Cardiac fibroblast (primary cell): ENCODE measurements at regions not wholly inside any gene's neighbourhood (a gene's known extent, or its start where the extent isn't known, plus 50 kb on each side); places are given as distances from the start of the nearest gene placed in this dataset.

Experiments
- DNase-seq, 2 donors: peaks; one replicate each; pipeline versions ENCODE4 v3.0.0 to v3.0.0-alpha.2; 2010; ENCODE audit warnings: low read depth in 2 of 2
- H3K4me3 ChIP-seq, 2 donors: replicated peaks in 1 of 2; 1 replicate in 1 of 2; 2 replicates in 1 of 2; pipeline ENCODE4 v1.5.1; 2011; ENCODE audit warnings: low read depth in 2 of 2, low read length in 2 of 2, mild to moderate bottlenecking in 2 of 2, moderate library complexity in 1 of 2
- TF ChIP-seq, protein P1 (sequence below): IDR thresholded peaks from one replicate; pipeline ENCODE4 v1.5.1; 2011; ENCODE audit warnings: low read depth, mild to moderate bottlenecking, low read length, inconsistent platforms

GRCh38 chr2:37564356-37564755, 107.1 kb downstream of the CDC42EP3 start:
- H3K4me3 ChIP-seq: no peak overlapping the region
- TF ChIP-seq, protein P1, sequence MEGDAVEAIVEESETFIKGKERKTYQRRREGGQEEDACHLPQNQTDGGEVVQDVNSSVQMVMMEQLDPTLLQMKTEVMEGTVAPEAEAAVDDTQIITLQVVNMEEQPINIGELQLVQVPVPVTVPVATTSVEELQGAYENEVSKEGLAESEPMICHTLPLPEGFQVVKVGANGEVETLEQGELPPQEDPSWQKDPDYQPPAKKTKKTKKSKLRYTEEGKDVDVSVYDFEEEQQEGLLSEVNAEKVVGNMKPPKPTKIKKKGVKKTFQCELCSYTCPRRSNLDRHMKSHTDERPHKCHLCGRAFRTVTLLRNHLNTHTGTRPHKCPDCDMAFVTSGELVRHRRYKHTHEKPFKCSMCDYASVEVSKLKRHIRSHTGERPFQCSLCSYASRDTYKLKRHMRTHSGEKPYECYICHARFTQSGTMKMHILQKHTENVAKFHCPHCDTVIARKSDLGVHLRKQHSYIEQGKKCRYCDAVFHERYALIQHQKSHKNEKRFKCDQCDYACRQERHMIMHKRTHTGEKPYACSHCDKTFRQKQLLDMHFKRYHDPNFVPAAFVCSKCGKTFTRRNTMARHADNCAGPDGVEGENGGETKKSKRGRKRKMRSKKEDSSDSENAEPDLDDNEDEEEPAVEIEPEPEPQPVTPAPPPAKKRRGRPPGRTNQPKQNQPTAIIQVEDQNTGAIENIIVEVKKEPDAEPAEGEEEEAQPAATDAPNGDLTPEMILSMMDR: no peak
- DNase-seq: no peak

DNA sequence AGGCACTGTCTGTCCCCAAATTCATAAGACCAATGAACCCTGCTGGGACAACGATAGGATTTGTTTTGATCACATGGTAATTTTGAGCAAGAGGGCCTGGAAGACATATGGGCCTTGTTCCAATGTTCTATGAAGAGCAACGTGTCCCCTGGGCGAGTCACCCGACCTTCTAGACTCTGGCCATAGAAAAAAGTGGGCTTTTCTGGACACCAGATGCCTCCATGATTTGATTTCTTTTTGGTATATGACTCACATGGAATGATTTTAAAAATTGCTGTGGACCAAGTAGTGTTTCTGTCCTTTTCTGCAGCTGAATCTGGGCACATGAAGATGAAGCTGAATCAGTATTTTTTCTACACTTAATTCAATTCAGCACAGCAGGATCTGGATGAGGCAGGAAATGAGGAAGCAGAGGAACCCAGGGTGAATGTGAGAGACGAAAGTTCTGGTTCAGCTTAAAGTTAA, 104.9 kb downstream of the CDC42EP3 start:
- DNase-seq: peak; percentile 40 to 66
- H3K4me3 ChIP-seq: no peak overlapping the region
- TF ChIP-seq, protein P1: no peak

DNA sequence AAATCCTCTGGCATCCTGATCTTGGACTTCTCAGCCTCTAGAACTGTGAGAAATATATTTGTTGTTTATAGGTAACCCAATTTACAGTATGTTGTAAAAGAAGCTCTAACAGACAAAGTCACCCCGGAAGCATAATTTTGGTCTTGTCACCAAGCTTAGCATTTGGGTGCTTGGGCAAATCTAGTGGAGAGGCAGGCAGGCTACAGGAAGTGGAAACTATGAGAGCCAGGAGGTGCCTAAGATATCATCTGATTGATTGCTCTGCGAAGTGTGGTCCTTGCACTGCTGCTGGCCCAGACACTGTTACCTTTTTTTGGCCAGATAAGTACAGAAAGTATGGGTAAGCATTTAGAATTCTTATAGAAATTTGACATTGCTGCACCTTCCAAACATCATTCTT, 102.9 kb downstream of the CDC42EP3 start:
- TF ChIP-seq, protein P1: no peak
- H3K4me3 ChIP-seq: no peak overlapping the region
- DNase-seq: no peak

- no peak for DNase-seq
- TF ChIP-seq, protein P1: no peak
- H3K4me3 ChIP-seq: no peak overlapping the region
Observed at GRCh38 chr2:37569131-37569823, 102.2 kb downstream of the CDC42EP3 start.

- TF ChIP-seq, protein P1: no peak
- peak in 1 of 2 donors; percentile 60 for DNase-seq
- no peak overlapping the region for H3K4me3 ChIP-seq
Observed at GRCh38 chr2:37569986-37570679, 101.3 kb downstream of the CDC42EP3 start.

GRCh38 chr2:37570773-37571586, 100.5 kb downstream of the CDC42EP3 start:
- TF ChIP-seq, protein P1: no peak
- no peak overlapping the region for H3K4me3 ChIP-seq
- peak; percentile 75 to 93 for DNase-seq
